Motor neuron (in vitro differentiated cells): ENCODE measurements at regions not wholly inside any gene's neighbourhood (a gene's known extent, or its start where the extent isn't known, plus 50 kb on each side); places are given as distances from the start of the nearest gene placed in this dataset.

Experiments used
- ATAC-seq, 8 experiments: fragments of 200-7000 bp; cut with Tn5 transposase; replicated peaks in 6 of 8; 2 replicates each; pipeline ENCODE4 v1.8.0; 2021; ENCODE audit warnings: mild to moderate bottlenecking in 8 of 8, moderate library complexity in 8 of 8
- H3K27ac ChIP-seq, 2 donors: fragments of 250-450 bp; sonication (Bioruptor Pico); 2 replicates each; pipeline ENCODE4 v1.9.0; 2021; ENCODE audit warnings: antibody characterized with exemption in 2 of 2, mild to moderate bottlenecking in 2 of 2, moderate library complexity in 1 of 2
- H3K4me1 ChIP-seq, 2 donors: fragments of 250-450 bp; sonication (Bioruptor Pico); replicated peaks in 1 of 2; 2 replicates each; pipeline ENCODE4 v1.6.1; 2021; ENCODE audit warnings: antibody characterized with exemption in 2 of 2, mild to moderate bottlenecking in 2 of 2, moderate library complexity in 1 of 2
- H3K4me3 ChIP-seq, 5 donors: fragments of 250-450 bp; sonication (Bioruptor Pico); 2 replicates each; pipeline ENCODE4 v1.9.0; 2021; ENCODE audit warnings: antibody characterized with exemption in 5 of 5, mild to moderate bottlenecking in 5 of 5, moderate library complexity in 4 of 5
- WGBS, 10 experiments: fragments of 450-650 bp; shearing (Covaris generic); methylation state at CpG; one replicate each; pipeline ENCODE4 v1.0.0; 2022; 5-methylcytosine and 5-hydroxymethylcytosine counted together
- in situ Hi-C, 9 experiments: fragments of 400-800 bp; cut with MboI; loops; one replicate each; pipeline ENCODE4 v1.15.0; 2021; ENCODE audit warnings: low sequenced_read_pairs in 9 of 9, low pct_unique_long_range_greater_than_20kb in 2 of 9; ENCODE audit not compliant: unreplicated experiment in 9 of 9

- WGBS, 10 experiments: 0 to 1% (median 0%) methylated on average over 1 to 17 of the region's 49 CpGs; no CpG with 5 or more reads in 3 of the 10 experiments
- peak; percentile 82 to 93 (median 88) for ATAC-seq
- in situ Hi-C loops: loop anchor here in 1 of 9 experiments (25.0 kb wide), 1 partner anchor 730 kb away; no protein-coding TSS in a partner anchor
- H3K4me1 ChIP-seq: no peaks in the 10 kb centered on the region
- peak overlapping the region; percentile 54 to 76 (median 64) for H3K4me3 ChIP-seq
- peak overlapping the region; percentile 8 to 62 for H3K27ac ChIP-seq
Measured at GRCh38 chr13:50081679-50082425, 66.6 kb downstream of the KCNRG start.

DNA sequence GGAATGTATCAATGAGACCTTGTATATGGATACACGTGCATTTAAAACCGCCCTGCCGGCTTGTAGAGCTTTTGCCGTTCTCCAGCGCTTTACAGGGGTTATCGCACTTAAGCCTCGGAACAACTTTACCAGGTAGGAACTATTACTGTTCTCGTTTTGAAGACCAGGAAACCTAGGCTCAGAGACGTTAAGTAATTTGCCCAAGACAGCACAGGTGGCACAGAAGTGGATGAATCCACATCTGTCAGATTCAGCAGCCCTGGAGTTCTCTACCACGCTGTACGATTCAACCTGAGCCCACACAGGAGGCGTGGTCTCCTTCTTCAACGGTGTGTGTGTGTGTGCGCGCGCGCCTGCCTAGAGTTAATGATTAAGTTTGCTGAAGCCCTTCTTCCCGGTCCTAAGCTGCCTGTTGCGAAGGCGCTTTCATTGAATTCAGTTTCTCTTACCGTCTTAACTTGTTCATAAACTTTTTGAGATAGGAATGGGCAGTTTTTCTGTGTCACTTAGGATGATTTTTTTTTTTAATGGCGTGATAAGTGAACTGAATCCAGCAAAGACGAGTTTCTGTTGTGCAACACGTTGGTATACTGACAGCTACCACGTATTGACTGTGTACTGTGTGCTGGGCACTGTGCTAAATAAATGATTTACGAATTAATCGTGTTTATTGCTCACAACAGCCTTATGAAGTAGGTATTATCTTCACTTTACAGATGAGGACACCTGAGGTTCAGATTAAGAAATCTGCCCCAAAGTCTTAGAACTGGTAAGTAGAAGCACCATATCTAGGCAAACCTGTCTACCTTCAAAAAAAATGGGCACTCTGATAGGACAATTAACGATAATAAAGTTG, 67.4 kb downstream of the KCNRG start:
- peak overlapping the region in 1 of 2 donors; percentile 1 for H3K27ac ChIP-seq
- peak; percentile 37 to 71 (median 44) for ATAC-seq
- H3K4me1 ChIP-seq: no peaks in the 10 kb centered on the region
- WGBS, 10 experiments: 0 to 9% (median 1%) methylated on average over 4 to 23 of the region's 28 CpGs
- H3K4me3 ChIP-seq: peak overlapping the region; percentile 54 to 76 (median 64)
- in situ Hi-C loops: loop anchor here in 1 of 9 experiments (25.0 kb wide), 1 partner anchor 730 kb away; no protein-coding TSS in a partner anchor

- in situ Hi-C loops: loop anchor here in 1 of 9 experiments (25.0 kb wide), 1 partner anchor 727 kb away; no protein-coding TSS in a partner anchor
- Histone ChIP-seq H3K4me1 (no peaks in the 10 kb centered on the region), H3K27ac (no peak overlapping the region), H3K4me3 (peak overlapping the region in 2 of 5 donors; percentile 8 to 12)
- WGBS, 10 experiments: 0 to 13% (median 7%) methylated on average over 1 to 4 of the region's 4 CpGs; no CpG with 5 or more reads in 2 of the 10 experiments
- ATAC-seq: no peak
Measured at GRCh38 chr13:50085063-50085462, 69.8 kb downstream of the KCNRG start.

GRCh38 chr13:50089633-50090032, 74.4 kb downstream of the KCNRG start:
- Histone ChIP-seq H3K4me3 (no peak overlapping the region), H3K4me1 (no peaks in the 10 kb centered on the region), H3K27ac (no peak overlapping the region)
- in situ Hi-C loops: loop anchor here in 1 of 9 experiments (25.0 kb wide), 1 partner anchor 723 kb away; no protein-coding TSS in a partner anchor
- WGBS, 10 experiments: 93 to 100% (median 100%) methylated on average over 1 of the region's 1 CpG; no CpG with 5 or more reads in 2 of the 10 experiments
- no peak for ATAC-seq

DNA sequence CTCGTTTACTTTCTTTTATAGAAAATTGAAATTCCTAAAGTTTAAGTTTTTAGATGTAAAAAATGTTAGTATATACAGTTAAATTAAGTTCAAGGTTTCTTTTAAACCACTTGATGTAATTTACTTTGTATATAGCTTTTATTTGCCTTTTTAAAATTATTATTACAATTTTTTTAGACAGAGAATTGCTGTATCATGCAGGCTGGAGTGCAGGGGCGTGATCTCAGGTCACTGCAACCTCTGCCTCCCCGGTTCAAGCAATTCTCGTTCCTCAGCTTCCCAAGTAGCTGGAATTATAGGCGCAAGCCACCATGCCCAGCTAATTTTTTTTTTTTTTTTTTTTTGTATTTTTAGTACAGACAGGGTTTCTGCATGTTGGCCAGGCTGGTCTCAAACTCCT, 75.0 kb downstream of the KCNRG start:
- H3K4me1 ChIP-seq: no peaks in the 10 kb centered on the region
- no peak overlapping the region for H3K4me3 ChIP-seq
- no peak overlapping the region for H3K27ac ChIP-seq
- in situ Hi-C loops: loop anchor here in 1 of 9 experiments (25.0 kb wide), 1 partner anchor 722 kb away; no protein-coding TSS in a partner anchor
- WGBS, 10 experiments: 92 to 100% (median 96%) methylated on average over 3 to 5 of the region's 5 CpGs
- no peak for ATAC-seq

GRCh38 chr13:50094615-50095293, 79.5 kb downstream of the KCNRG start:
- Histone ChIP-seq H3K4me1 (no peaks in the 10 kb centered on the region), H3K27ac (no peak overlapping the region), H3K4me3 (no peak overlapping the region)
- in situ Hi-C loops: loop anchor here in 1 of 9 experiments (25.0 kb wide), 1 partner anchor 718 kb away; no protein-coding TSS in a partner anchor
- ATAC-seq: no peak

DNA sequence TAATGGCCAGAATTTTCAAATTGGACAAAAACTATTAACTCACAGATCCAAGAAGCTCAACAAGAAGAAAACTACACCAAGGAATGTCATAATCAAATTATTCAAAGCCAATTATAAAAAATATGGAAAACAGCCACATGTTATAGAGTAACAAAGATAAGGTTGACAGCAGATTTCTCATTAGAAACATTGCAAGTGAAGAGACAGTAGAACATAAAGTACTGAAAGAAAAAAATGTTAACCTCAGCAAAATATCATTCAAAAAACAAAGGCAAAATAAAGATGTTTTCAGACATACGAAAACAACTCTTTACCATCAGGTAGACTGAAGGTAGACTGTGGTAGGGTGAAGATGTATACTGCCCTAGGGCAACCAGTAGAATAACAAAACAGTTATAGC, 83.4 kb downstream of the KCNRG start:
- in situ Hi-C loops: loop anchor here in 1 of 9 experiments (25.0 kb wide), 1 partner anchor 714 kb away; no protein-coding TSS in a partner anchor
- H3K27ac ChIP-seq: no peak overlapping the region
- H3K4me3 ChIP-seq: no peak overlapping the region
- no peak for ATAC-seq
- WGBS, 10 experiments: 80 to 100% (median 95%) methylated on average over 1 of the region's 1 CpG; no CpG with 5 or more reads in 1 of the 10 experiments
- H3K4me1 ChIP-seq: no peaks in the 10 kb centered on the region

GRCh38 chr13:50099473-50099872, 84.2 kb downstream of the KCNRG start:
- ATAC-seq: no peak

GRCh38 chr13:50101590-50101989, 86.3 kb downstream of the KCNRG start:
- Histone ChIP-seq H3K4me3 (no peak overlapping the region), H3K27ac (no peak overlapping the region), H3K4me1 (no peaks in the 10 kb centered on the region)
- no peak for ATAC-seq
- in situ Hi-C loops: no loop called here

More at GRCh38 chr13:50099473-50099872, 84.2 kb downstream of the KCNRG start:
- Histone ChIP-seq H3K27ac (no peak overlapping the region), H3K4me3 (no peak overlapping the region), H3K4me1 (no peaks in the 10 kb centered on the region)
- in situ Hi-C loops: loop anchor here in 1 of 9 experiments (25.0 kb wide), 1 partner anchor 713 kb away; no protein-coding TSS in a partner anchor

DNA sequence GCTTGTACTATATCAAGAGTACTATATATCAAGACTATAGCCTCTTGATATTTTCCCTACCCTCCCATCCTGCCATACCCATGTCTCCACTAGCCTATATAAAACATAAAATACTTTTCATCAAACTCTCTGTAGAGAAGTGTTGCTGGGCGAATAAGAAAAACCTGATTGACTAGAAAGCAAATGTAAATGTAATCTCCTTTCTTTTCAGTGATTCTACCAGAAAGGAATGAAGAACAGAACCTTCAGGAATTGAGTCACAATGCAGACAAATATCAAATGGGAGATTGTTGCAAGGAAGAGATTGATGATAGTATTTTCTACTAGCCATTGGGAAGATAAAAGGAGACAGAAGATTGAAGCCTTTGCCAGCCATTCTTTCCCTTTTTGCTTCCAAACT, 89.2 kb downstream of the KCNRG start:
- in situ Hi-C loops: no loop called here
- Histone ChIP-seq H3K4me1 (no peaks in the 10 kb centered on the region), H3K4me3 (no peak overlapping the region), H3K27ac (no peak overlapping the region)
- WGBS, 10 experiments: 50 to 100% (median 100%) methylated on average over 1 of the region's 1 CpG; no CpG with 5 or more reads in 1 of the 10 experiments
- no peak for ATAC-seq

- Histone ChIP-seq H3K27ac (no peak overlapping the region), H3K4me1 (no peaks in the 10 kb centered on the region), H3K4me3 (no peak overlapping the region)
- ATAC-seq: no peak
- WGBS, 10 experiments: 75 to 100% (median 100%) methylated on average over 1 of the region's 1 CpG; no CpG with 5 or more reads in 2 of the 10 experiments
- in situ Hi-C loops: no loop called here
Measured at GRCh38 chr13:50106559-50106958, 91.3 kb downstream of the KCNRG start.

DNA sequence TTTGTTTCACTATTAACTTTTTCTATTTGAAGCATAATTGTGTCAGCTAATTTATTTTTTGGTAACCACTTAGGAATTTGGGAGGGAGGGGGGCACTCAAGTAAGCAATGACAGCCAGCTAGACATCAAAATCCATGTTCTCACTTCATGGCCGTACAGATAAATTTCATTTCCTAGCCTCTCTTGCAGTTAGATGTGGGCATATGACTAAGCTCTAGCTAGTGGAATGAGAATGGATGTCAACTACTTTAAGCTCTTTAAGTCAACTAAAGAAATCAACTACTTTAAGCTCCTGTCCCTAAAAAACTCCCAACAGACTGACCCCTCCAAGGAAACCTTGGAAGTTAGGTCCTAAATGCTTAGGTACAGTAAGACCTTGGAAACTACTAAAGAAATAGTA, 92.0 kb downstream of the KCNRG start:
- no peak overlapping the region for H3K27ac ChIP-seq
- in situ Hi-C loops: no loop called here
- 60 to 100% (median 90%) methylated on average over 1 of the region's 1 CpG; no CpG with 5 or more reads in 3 of the 10 experiments for WGBS, 10 experiments
- ATAC-seq: no peak
- no peak overlapping the region for H3K4me3 ChIP-seq
- H3K4me1 ChIP-seq: no peaks in the 10 kb centered on the region
